Loucy (cell line): ENCODE measurements at regions not wholly inside any gene's neighbourhood (a gene's known extent, or its start where the extent isn't known, plus 50 kb on each side); places are given as distances from the start of the nearest gene placed in this dataset.

Experiments
- H2AFZ ChIP-seq: fragments of 200-600 bp; sonication (generic); 2 replicates; pipeline ENCODE4 v1.6.0; 2016; ENCODE audit warnings: antibody characterized with exemption, mild to moderate bottlenecking, low read length, moderate library complexity
- H3F3A ChIP-seq: fragments of 200-600 bp; 2 replicates; pipeline ENCODE4 v1.6.0; 2016; ENCODE audit warnings: antibody characterized with exemption, low read depth, mild to moderate bottlenecking
- H3K27me3 ChIP-seq: fragments of 200-600 bp; sonication (generic); 2 replicates; pipeline ENCODE4 v1.6.1; 2014; ENCODE audit warnings: low read length, mild to moderate bottlenecking; ENCODE audit not compliant: insufficient read depth, poor library complexity, severe bottlenecking
- H3K36me3 ChIP-seq: fragments of 200-600 bp; sonication (generic); 2 replicates; pipeline ENCODE4 v1.6.1; 2016; ENCODE audit warnings: low read length; ENCODE audit not compliant: insufficient read depth
- H3K4me1 ChIP-seq: fragments of 200-600 bp; sonication (generic); 2 replicates; pipeline ENCODE4 v1.5.1; 2014; ENCODE audit warnings: low read length, mild to moderate bottlenecking; ENCODE audit not compliant: insufficient read depth, poor library complexity, severe bottlenecking
- H3K4me2 ChIP-seq: fragments of 200-600 bp; sonication (generic); 2 replicates; pipeline ENCODE4 v1.6.0; 2014; ENCODE audit warnings: antibody characterized with exemption, low read length, low read depth, mild to moderate bottlenecking; ENCODE audit not compliant: poor library complexity, severe bottlenecking
- H3K4me3 ChIP-seq: fragments of 200-600 bp; sonication (generic); 2 replicates; pipeline ENCODE4 v1.5.1; 2014; ENCODE audit warnings: low read length, mild to moderate bottlenecking, mixed read lengths; ENCODE audit not compliant: poor library complexity, severe bottlenecking
- H3K79me2 ChIP-seq: fragments of 200-600 bp; sonication (generic); 2 replicates; pipeline ENCODE4 v1.6.1; 2014; ENCODE audit warnings: low read length; ENCODE audit not compliant: insufficient read depth
- H3K9ac ChIP-seq: fragments of 200-600 bp; sonication (generic); 2 replicates; pipeline ENCODE4 v1.6.0; 2014; ENCODE audit warnings: mild to moderate bottlenecking, low read depth, low read length, moderate library complexity; ENCODE audit not compliant: poor library complexity, severe bottlenecking
- H3K9me2 ChIP-seq: fragments of 200-600 bp; sonication (generic); replicated peaks from 2 replicates; pipeline ENCODE4 v1.6.1; 2016; ENCODE audit warnings: low read depth, low read length, mixed read lengths
- H3K9me3 ChIP-seq: fragments of 200-600 bp; sonication (generic); 2 replicates; pipeline ENCODE4 v1.6.1; 2014; ENCODE audit warnings: mild to moderate bottlenecking, antibody characterized with exemption, low read length, low read depth; ENCODE audit not compliant: insufficient read depth
- H4K20me1 ChIP-seq: fragments of 200-600 bp; sonication (generic); 2 replicates; pipeline ENCODE4 v1.6.0; 2014; ENCODE audit warnings: antibody characterized with exemption, low read length, mild to moderate bottlenecking; ENCODE audit not compliant: insufficient read depth, poor library complexity, severe bottlenecking
- EZH2phosphoT487 ChIP-seq: fragments of 200-600 bp; IDR thresholded peaks from 2 replicates; pipeline ENCODE4 v1.6.1; 2018; ENCODE audit warnings: antibody characterized with exemption, mild to moderate bottlenecking, moderate library complexity, borderline replicate concordance
- TF ChIP-seq, protein P1 (sequence below): fragments of 200-600 bp; sonication (generic); conservative IDR thresholded peaks from 2 replicates; pipeline ENCODE4 v1.5.1; 2014; ENCODE audit warnings: mild to moderate bottlenecking, antibody characterized with exemption, low read length

DNA sequence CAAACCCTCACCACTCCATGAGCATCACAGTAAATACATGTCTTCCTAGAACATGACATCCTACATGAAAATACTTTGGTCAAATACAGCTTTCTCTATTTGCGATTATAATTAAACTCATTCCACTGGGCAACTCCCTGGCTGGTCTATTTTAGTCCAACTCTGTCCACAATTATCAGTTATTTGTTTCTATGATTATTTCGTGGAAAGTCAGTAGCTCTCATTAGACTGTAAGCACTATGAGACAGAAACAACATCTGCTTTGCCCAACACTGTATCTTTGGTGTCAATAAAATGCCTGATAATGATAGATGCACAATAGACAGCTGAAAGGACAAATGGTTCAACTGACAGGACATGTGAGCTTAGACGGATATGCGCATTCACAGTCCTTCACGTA is 292.0 kb downstream of the KLF12 start:
- Histone ChIP-seq H3K9me2 (no peaks in the 10 kb centered on the region), H3K4me1 (no peaks in the 10 kb centered on the region), H3K4me3 (no peak overlapping the region), H3K9ac (no peak overlapping the region), H3K79me2 (no peaks in the 10 kb centered on the region), H3K9me3 (no peaks in the 10 kb centered on the region), H3K36me3 (peaks cover 19% of the 10 kb centered on the region; the same call in 1 of the 2 replicates), H4K20me1 (no peaks in the 10 kb centered on the region), H3K27me3 (no peaks in the 10 kb centered on the region), H3K4me2 (no peak overlapping the region), H2AFZ (no peak overlapping the region), H3F3A (no peaks in the 10 kb centered on the region)
- TF ChIP-seq, protein P1, sequence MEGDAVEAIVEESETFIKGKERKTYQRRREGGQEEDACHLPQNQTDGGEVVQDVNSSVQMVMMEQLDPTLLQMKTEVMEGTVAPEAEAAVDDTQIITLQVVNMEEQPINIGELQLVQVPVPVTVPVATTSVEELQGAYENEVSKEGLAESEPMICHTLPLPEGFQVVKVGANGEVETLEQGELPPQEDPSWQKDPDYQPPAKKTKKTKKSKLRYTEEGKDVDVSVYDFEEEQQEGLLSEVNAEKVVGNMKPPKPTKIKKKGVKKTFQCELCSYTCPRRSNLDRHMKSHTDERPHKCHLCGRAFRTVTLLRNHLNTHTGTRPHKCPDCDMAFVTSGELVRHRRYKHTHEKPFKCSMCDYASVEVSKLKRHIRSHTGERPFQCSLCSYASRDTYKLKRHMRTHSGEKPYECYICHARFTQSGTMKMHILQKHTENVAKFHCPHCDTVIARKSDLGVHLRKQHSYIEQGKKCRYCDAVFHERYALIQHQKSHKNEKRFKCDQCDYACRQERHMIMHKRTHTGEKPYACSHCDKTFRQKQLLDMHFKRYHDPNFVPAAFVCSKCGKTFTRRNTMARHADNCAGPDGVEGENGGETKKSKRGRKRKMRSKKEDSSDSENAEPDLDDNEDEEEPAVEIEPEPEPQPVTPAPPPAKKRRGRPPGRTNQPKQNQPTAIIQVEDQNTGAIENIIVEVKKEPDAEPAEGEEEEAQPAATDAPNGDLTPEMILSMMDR: no peak
- TF ChIP-seq EZH2phosphoT487: no peak

DNA sequence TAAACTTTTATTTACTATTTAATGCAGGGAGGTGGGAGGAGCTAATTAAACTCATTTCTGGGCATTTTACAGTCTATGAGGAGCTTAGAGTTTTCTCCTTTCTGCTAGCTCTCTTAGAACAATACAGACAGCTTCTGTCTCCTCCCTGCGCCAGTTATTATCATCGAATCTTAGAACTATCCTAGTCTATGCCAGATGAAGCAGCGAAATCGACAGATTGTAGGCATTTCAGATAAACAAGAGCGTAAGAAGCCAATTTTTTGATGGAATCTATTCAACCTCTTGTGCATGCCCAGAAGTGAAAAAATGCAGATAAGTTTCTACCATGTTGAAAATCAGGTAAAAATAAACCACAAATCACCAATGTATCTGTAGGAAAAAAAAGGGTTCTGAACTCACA is 297.1 kb downstream of the KLF12 start:
- H3K9me3 ChIP-seq: no peaks in the 10 kb centered on the region
- no peaks in the 10 kb centered on the region for H3K27me3 ChIP-seq
- TF ChIP-seq EZH2phosphoT487: no peak
- TF ChIP-seq, protein P1: no peak
- no peak overlapping the region for H3K9ac ChIP-seq
- no peaks in the 10 kb centered on the region for H3K36me3 ChIP-seq
- H2AFZ ChIP-seq: no peak overlapping the region
- H3F3A ChIP-seq: peaks cover 10% of the 10 kb centered on the region; the same call in 1 of the 2 replicates
- no peaks in the 10 kb centered on the region for H3K79me2 ChIP-seq
- no peaks in the 10 kb centered on the region for H3K9me2 ChIP-seq
- H3K4me1 ChIP-seq: peaks cover 12% of the 10 kb centered on the region
- H3K4me3 ChIP-seq: no peak overlapping the region
- H4K20me1 ChIP-seq: peaks cover 3% of the 10 kb centered on the region
- no peak overlapping the region for H3K4me2 ChIP-seq

DNA sequence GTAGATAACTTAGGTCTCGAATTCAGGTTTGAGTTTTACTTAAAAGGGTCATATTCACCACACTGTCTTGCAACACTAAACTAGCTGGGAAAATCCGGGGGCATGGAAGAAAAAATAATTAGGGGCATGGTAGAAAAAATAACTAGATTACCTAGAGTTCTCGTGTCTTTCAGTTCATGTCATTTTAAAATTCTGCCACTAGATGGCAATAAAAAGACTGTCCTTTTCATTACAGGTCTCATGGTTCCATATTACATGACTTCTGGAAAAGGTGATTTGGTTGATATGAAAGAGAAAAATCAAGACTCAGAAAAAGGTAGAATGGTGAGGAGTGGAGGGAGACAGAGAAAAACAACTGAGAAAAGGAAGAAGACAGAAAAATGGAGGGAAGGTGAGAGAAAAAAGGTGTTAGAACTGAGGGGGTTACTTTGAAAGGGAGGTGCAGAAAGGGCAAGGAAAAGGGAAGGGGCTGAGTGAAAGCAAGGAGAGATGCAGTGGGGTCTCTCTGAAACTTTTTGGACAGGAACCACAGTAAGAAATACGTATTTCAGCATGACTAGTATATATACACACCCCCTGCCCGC is 299.0 kb downstream of the KLF12 start:
- H3K9me3 ChIP-seq: no peaks in the 10 kb centered on the region
- no peaks in the 10 kb centered on the region for H3K9me2 ChIP-seq
- H2AFZ ChIP-seq: no peak overlapping the region
- no peak overlapping the region for H3K9ac ChIP-seq
- H3K4me1 ChIP-seq: peaks cover 15% of the 10 kb centered on the region
- H4K20me1 ChIP-seq: peaks cover 3% of the 10 kb centered on the region
- no peak overlapping the region for H3K4me2 ChIP-seq
- no peaks in the 10 kb centered on the region for H3K27me3 ChIP-seq
- H3K4me3 ChIP-seq: no peak overlapping the region
- H3K79me2 ChIP-seq: no peaks in the 10 kb centered on the region
- TF ChIP-seq, protein P1: peak; percentile 74
- TF ChIP-seq EZH2phosphoT487: no peak
- H3K36me3 ChIP-seq: no peaks in the 10 kb centered on the region
- peaks cover 10% of the 10 kb centered on the region; the same call in 1 of the 2 replicates for H3F3A ChIP-seq
